D721Med (cell line): ENCODE measurements at regions not wholly inside any gene's neighbourhood (a gene's known extent, or its start where the extent isn't known, plus 50 kb on each side); places are given as distances from the start of the nearest gene placed in this dataset.

Experiments
- DNase-seq: peaks from one replicate; pipeline ENCODE4 v3.0.0; 2011; ENCODE audit warnings: low spot score; ENCODE audit not compliant: insufficient read length
- FAIRE-seq: peaks from 2 replicates; lab custom pipeline; 2011; peaks lifted over from hg19 to GRCh38; lab: Jason Lieb, UNC
- TF ChIP-seq, protein P1 (sequence below): IDR thresholded peaks from 2 replicates; pipeline ENCODE4 v1.5.1; 2012; ENCODE audit warnings: mild to moderate bottlenecking, control low read depth; ENCODE audit not compliant: insufficient read depth; ENCODE audit errors: missing control alignments

DNA sequence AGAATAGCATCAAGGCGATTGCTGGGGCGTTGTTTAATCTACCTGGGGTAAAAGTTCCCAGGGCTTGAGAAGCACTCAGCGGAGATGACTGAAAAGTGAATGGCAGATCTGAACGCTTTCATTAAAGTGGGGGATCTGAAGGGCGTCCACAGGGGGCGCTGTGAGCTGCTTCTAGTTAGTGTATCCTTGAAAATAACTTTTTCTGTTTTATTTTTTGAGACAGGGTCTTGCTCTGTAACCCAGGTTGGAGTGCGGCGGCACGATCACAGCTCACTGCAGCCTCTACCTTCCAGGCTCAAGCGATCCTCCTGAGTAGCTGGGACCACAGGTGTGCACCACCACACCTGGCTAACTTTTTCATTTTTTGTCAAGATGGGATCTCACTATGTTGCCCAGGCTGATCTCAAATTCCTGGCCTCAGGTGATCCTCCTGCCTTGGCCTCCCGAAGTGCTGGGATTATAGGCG, 360.4 kb downstream of the SEC14L1 start:
- DNase-seq (no peak), FAIRE-seq (no peak)
- TF ChIP-seq, protein P1, sequence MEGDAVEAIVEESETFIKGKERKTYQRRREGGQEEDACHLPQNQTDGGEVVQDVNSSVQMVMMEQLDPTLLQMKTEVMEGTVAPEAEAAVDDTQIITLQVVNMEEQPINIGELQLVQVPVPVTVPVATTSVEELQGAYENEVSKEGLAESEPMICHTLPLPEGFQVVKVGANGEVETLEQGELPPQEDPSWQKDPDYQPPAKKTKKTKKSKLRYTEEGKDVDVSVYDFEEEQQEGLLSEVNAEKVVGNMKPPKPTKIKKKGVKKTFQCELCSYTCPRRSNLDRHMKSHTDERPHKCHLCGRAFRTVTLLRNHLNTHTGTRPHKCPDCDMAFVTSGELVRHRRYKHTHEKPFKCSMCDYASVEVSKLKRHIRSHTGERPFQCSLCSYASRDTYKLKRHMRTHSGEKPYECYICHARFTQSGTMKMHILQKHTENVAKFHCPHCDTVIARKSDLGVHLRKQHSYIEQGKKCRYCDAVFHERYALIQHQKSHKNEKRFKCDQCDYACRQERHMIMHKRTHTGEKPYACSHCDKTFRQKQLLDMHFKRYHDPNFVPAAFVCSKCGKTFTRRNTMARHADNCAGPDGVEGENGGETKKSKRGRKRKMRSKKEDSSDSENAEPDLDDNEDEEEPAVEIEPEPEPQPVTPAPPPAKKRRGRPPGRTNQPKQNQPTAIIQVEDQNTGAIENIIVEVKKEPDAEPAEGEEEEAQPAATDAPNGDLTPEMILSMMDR = peak; percentile 42

- DNase-seq = no peak
- no peak for FAIRE-seq
- TF ChIP-seq, protein P1 = no peak
These were observed 361.2 kb downstream of the SEC14L1 start for GRCh38 chr17:77501751-77502625.

DNA sequence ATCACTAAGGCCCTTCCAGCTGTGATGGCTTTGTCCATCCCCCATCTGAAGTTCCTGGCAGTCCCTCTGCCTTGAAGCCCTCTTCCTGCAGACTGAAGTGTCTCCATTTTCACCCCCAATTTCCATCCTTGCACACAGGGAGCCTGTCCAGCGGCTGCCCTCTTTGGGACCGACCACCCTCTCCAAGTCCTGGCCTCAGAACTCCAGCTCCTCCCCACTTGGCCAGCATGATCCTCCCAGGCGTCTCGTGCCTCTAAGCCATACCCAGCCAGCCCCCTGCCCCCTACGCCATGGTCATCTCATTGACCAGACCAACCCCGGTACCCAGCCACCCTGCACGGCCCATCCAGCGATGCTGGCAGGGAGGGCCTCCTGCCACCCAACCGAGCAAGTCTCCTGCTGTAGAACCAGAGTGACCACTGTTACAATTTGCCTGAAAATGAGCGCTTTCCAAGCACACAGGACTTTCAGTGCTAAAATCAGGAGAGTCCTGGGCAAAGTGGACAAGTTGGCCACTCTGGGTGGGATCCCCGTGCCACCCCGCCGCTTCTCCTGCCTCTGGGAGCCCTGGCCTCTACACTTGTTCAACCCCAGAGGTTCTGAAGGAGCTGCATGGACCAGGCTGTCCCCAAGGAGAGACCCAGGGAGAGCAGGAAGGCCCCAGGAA, 362.0 kb downstream of the SEC14L1 start:
- no peak for DNase-seq
- TF ChIP-seq, protein P1 = no peak
- no peak for FAIRE-seq

- FAIRE-seq (no peak), DNase-seq (no peak)
- TF ChIP-seq, protein P1 = no peak
These were observed 362.5 kb downstream of the SEC14L1 start for GRCh38 chr17:77503293-77503655.

DNA sequence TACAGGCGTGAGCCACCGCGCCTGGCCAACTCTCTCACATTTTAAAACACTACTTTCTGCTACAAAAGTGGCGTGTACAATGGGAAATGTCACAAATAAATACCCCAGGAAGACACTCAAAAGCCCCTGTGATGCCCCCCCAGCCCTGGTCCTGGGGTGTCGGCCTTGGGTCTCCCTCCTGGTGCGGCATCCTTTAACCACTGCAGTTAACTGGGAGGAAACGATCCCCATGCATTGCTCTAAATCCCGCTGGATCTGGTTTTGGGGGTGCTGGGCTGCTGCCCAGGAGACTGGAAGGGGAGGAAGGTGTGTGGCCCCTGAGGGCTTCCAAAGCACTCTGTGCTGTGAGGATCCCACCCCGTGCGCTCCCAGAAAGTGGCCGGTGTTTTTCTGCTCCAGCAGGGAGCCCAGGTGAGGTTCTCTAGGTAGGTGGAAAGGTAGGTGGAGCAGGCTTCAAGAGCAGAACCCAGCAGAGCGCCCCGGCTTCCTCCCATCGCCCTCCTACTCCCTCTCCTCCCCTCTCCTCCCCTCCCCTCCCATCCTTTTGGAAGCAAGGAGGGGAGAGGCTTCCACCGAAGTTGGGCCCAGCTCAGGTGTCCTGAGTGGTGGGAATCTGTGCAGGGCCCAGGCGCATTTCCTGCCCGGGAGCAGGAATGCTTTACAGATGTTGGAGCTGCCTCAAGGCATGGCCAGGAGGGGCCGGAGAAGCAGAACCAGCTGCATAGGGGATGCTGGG, 363.3 kb downstream of the SEC14L1 start:
- no peak for FAIRE-seq
- TF ChIP-seq, protein P1 = no peak
- no peak for DNase-seq

DNA sequence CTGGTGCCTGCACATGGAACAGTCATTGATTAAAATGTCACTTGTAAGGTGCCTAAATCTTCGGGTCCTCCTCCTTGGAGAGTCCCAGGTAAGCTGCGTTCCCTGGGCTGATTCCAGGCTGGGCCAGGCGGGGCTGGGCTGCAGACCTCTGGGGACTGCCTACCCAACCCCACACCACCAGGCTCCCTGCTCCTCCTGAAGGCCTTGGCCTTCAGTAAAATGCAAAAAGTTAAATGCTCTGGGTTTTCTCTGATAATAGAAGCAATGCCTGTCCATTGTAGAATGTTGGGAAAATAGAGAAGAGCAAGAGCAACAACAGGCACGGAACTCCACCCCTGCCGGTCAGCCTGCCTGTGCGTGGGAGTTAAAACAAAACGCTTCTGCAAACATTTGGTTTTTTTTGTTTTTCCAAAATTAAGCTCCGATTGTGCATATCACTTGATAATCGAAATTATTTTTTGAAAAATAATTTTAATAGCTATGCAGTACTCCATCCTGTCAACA, 363.9 kb downstream of the SEC14L1 start:
- DNase-seq (no peak), FAIRE-seq (no peak)
- TF ChIP-seq, protein P1 = no peak
